Activated CD4-positive, alpha-beta T cell treated with anti-CD3 and anti-CD28 coated beads, Interleukin-2, Interleukin-4, amounts not matched to agents 100 ng/mL and 50 ng/mL, durations not matched to agents 16 hours and 8 hours (primary cell): ENCODE measurements at regions not wholly inside any gene's neighbourhood (a gene's known extent, or its start where the extent isn't known, plus 50 kb on each side); places are given as distances from the start of the nearest gene placed in this dataset.
"Not testable (repeated sequence)": the region's sequence is repeated elsewhere in the genome, so short reads cannot be mapped to it uniquely, and the experiment has no call there.

ENCODE experiments used
- DNase-seq: peaks from one replicate; pipeline ENCODE4 v3.0.0-alpha.2; 2020; ENCODE audit warnings: low spot score

GRCh38 chrX:39765327-39765726, 332.4 kb downstream of the BCOR start:
- DNase-seq, result no peak

DNA sequence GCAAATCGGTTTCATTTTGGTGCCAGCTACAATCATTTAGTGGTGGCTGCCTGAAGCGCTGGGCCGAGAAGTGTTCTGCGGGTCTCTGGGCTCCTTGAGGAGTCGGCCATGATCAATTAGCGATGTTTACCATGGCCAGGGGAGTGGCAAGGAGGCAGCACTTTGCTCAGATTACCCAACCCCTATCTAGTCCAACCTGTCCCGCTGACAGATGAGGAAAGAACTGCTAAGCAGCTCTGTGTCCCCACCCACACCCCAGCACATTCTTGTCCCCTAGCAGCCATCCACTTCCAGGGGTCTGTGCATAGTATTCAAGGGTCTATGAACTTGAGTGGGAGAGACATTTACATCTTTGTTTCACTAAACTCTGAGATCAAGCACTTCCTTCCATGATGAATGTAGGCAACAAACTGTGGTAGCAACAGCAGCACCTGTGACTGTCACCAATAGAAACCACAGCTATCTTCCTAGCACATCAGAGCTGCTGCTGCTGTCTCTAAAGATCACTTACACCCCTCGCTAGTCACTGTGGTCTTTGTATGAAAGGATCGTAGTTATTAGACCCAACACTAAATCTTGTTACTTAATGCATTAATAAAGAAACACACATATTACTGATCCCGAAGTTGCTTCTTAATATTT, 331.6 kb downstream of the BCOR start:
- DNase-seq, result peak; percentile 19

- no peak for DNase-seq
Observed at GRCh38 chrX:39766855-39767254, 330.9 kb downstream of the BCOR start.

GRCh38 chrX:39767446-39767845, 330.3 kb downstream of the BCOR start:
- no peak for DNase-seq

DNA sequence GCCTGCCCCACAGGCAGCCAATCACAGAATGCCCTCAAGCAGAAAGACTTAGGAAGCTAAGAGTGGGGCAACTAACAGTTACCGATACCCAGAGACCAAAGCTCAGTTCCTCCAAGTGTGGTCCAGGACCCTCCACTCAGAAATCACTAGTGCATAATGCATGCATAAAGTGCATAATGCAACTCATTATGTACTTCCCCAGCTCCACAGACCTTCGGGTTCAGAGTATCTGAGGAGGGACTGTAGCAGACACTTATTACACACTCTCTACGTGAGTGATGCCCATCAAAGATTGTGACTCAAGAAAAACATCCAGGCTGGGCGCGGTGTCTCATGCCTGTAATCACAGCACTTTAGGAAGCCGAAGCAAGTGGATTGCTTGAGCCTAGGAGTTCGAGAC, 328.0 kb downstream of the BCOR start:
- no peak for DNase-seq

DNA sequence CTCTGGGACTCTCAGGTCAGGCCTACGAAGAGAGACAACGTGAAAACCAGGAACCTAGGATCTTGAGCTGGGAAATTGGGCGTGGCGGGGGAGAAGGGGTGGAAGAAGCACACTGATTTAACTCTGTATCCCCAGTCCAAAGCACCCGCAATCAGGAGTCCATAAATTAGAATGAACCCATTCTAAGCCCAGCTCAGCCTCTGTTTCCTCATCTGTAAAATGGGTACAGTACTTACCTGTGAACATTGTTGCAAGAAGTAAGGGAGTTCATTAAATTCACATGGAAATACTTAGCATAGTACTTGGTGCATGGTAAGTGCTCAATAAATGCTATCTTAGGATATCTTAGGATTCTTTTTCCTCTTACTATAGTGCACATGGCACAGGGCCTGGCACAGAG, 326.7 kb downstream of the BCOR start:
- no peak for DNase-seq

- peak; percentile 72 for DNase-seq
Observed at GRCh38 chrX:39772057-39772832, 325.5 kb downstream of the BCOR start.

GRCh38 chrX:39773150-39773549, 324.6 kb downstream of the BCOR start:
- DNase-seq, result no peak

- peak; percentile 50 for DNase-seq
Observed at GRCh38 chrX:39773923-39774773, 323.6 kb downstream of the BCOR start.

GRCh38 chrX:39774774-39775328, 322.9 kb downstream of the BCOR start:
- no peak for DNase-seq

DNA sequence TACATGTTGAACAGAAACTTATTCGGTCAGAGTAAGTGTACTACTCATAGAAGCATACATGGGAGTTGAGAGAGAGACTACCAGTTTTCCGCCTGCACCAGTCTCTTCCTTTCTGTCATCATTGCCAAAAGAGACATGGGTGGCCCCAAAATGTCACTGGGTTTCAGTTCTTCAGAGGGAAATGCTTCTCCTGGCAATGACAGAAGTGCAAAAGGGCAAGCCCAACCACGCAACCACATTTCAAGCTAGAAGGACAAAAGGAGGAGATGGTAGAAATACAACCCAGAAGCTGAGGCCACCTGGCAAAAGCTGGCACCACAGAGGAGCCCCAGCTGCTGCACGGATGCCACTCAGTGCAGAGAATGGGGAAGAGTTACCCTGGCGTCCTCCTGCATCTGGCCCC, 320.1 kb downstream of the BCOR start:
- peak; percentile 24 for DNase-seq

DNA sequence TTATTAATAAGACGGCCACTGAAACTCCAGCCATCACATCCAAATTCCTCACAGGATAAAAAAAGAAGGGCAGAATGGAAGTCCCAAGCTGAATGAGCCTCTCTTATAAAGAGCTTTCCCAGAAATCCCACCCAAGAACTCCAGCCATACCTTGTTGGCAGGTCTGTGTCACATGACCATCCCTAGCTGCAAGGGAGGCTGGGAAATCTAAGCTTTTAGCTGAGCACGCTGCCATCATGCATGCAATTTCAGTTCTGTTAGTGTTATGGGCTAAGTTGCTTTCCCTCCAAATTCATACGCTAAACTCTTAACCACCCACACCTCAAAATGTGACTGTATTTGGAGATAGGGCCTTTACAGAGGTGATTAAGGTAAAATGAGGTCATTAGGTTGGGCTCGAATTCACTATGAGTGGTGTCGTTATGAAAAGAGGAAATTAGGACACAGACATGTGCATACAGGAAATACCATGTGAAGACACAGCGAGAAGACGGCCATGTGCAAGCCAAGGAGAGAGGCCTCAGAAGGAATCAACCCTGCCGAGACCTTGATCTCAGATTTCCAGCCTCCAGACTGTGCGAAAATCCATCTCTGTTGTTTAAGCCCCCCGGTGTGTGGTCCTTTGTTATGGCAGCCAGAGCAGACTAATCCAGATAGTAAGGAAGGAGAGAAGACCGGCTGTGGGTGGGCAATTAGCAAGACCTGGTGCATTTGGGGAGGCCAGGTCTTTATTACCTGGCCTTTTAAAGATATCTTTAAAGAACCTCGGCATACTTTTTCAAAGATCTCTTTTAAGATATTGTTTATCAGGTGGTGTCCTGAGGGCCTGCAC, 317.6 kb downstream of the BCOR start:
- DNase-seq, result no peak

DNA sequence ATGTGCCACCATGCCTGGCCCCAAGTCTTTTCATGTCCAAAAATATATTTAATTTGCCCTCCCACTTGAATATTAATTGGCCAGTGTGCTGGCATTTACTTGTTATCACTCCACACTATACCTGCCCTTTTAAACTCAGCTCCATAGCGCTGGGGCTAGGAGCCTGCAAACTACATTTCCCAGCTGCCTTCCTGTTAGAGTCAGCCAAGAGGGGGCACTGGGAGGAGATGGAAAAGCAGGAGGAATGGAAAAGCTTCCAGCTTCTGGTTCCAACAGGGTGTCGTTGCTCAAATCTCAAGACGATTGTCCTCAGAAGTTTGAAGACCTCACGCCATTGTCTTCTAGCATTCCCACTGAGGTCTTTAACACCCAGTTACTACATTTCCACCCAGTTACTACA, 315.5 kb downstream of the BCOR start:
- no peak for DNase-seq

- DNase-seq, result no peak
Observed at GRCh38 chrX:39787999-39788398, 309.8 kb downstream of the BCOR start.

- no peak for DNase-seq
Observed at GRCh38 chrX:39788521-39788920, 309.2 kb downstream of the BCOR start.

DNA sequence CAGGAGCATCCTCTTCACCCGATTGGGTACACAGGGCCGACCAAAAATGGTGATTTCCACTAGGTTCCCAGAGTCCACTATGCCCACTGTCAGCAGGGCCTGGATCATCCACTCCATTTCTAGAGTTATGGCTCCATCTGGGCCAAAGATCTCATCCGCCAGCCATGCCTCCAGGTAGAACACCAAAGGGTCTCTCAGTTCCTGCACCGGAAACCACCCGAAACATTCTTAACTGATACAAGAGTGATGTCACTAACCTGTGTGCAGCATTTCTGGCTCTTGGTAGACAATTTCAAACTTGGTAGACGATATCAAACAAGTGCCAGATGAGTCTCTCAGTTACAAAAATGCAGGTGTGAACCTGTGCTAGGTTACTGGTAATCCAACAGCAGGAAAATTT, 306.1 kb downstream of the BCOR start:
- DNase-seq, result no peak

DNA sequence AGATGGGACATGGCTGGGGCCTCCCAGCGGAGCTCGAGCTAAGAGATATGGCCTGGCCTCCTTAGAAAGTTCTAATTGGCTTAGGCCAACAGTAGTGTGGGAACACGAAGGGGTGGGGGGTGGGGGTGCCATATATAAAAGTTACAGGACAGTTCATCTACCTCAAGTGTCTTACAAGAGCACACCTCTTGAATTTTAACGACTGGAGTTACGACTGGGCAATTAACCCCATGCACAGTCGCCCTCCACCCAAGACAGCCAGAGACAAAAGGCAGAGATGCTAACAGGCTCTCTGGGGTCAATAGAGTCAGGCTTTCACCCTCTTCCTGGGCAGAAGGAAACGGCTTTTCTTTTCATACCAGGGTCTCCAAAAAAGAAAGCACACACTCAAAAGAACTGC, 302.2 kb downstream of the BCOR start:
- no peak for DNase-seq

DNA sequence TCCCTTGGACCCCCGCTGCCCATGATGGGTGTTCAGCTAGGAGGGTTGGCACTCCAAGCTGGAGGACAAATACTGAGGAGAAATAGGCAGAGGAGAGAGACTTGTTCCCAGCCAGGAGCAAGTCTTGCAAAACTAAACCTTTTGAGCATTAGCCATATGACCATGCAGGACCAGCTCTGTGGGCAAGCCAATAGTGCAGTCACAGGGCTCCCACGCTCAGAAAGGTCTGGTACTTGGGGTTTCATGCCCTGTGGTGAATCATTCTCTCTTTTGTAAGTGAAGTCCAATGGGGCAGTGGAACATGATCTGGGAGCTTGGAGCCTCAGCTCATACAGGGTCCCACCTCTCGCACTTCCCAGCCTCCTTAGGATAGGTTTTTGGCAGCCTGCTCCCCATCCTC, 300.9 kb downstream of the BCOR start:
- no peak for DNase-seq

GRCh38 chrX:39798488-39798887, 299.3 kb downstream of the BCOR start:
- DNase-seq, result not testable (repeated sequence)

DNA sequence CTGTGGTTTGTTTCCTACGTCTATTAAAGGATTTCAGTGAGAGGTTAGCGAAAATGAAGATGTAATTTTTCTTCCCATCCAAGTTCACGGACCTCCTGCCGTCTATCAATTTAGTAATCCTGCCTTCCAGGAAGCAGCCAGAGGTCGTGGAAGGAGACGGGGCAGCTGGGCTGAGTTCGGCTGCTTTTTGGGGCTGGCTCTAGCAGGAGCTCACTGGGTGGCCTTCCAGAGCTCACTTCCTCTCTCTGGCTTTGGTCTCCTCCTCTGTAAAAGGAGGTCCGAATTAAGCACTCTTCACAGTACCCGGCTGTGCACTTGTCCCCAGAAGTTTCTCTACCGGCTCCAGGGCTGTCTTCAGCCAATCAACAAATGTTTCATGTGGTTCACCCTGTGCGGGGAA, 295.4 kb downstream of the BCOR start:
- DNase-seq, result no peak

- no peak for DNase-seq
Observed at GRCh38 chrX:39802908-39803307, 294.9 kb downstream of the BCOR start.

DNA sequence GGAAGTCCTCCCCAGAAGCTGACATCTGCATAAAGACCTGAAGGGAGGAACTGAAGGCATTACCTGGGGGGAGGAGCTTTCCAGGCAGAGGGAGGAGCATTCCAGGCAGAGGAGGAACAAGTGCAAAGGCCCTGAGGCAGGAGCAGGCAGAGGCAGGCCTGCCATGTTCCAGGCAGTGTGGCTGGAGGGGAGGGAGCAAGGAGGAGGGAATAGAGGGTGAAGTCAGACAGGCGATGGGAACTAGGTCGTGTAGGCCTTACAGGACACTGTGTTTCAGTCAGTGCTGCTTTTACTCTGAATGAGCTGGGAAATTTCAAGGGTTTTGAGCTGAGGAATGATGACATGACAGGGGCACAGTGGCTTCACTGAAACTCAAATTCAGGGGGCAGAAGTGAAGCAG, 292.7 kb downstream of the BCOR start:
- DNase-seq, result no peak
